ENCODE measurements at regions not wholly inside any gene's neighbourhood (a gene's known extent, or its start where the extent isn't known, plus 50 kb on each side); places are given as distances from the start of the nearest gene placed in this dataset.

DNA sequence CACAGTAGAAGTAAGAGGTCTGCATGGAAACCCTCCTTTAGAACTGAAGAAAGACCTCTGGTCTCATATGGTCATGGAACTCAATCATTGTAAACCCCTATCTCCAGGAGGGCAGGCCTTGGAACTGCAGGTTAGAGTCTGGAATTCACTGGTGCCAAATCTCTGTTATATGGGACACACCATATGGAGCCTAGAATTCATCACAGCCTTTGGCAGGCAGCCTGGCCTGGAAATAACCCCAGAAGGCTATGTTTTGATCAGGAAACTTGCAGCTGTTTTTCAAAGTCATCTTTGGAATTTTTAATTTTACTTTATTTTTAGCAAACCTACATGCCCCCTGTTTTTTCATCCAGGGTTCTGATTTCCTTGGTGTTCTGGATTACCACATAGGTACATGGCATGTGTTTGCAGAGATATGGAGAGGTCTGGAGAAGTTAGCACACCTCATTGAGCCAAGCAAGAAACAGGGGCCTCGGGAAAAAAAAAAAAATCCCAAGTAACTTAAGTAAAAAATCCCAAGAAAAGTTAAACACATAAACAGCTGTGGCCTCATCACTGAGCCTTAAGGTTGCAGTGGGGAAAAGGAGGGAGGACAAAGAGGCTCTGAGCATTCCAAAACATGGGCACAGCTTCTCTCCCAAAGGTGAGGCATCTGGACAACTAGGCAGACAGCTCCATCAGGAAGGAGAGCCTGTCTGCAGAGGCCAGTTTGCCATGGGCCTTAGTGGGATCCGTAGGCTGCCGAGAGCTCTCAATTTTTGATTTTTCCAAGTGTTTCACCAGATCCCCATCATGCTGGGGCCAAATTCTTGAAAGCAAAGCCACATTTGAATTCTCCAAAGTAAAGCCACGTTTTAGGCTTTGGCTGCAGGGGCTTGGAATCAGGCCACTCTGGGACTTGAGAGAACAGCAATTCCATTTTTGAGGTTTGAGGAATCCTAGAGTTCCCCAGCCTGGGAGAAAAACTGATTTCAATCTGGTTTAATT is 339.6 kb upstream of the TBX3 start:
- Mint-ChIP-seq H3K27ac (peak overlapping the region; percentile 74 to 97 (median 78)), H3K9me3 (peaks cover 14% of the 10 kb centered on the region), H3K36me3 (ENCODE audit: low read depth) (peaks cover 1% of the 10 kb centered on the region)

DNA sequence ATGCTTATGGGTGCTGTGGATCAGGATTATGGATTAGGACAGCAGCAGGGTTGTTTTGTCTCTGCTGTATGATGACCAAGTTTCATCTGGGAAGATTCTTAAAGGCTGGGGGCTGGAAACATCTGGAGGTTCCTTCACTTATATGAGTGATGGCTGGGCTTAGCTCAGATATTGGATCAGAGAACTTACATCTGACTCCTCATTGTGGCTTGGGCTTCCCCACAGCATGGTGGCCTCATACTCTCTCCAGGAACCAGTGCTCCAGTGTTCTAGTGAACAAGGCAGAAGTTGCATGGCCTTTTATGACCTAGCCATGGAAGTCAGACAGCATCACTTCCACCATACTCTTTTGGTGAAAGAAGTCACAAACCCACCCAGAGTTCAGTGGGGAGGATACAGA is 336.1 kb upstream of the TBX3 start:
- H3K27me3 Mint-ChIP-seq (ENCODE audit: low read depth): no peaks in the 10 kb centered on the region

More for the DNA sequence above, 339.6 kb upstream of the TBX3 start:
- TF ChIP-seq, protein P1, sequence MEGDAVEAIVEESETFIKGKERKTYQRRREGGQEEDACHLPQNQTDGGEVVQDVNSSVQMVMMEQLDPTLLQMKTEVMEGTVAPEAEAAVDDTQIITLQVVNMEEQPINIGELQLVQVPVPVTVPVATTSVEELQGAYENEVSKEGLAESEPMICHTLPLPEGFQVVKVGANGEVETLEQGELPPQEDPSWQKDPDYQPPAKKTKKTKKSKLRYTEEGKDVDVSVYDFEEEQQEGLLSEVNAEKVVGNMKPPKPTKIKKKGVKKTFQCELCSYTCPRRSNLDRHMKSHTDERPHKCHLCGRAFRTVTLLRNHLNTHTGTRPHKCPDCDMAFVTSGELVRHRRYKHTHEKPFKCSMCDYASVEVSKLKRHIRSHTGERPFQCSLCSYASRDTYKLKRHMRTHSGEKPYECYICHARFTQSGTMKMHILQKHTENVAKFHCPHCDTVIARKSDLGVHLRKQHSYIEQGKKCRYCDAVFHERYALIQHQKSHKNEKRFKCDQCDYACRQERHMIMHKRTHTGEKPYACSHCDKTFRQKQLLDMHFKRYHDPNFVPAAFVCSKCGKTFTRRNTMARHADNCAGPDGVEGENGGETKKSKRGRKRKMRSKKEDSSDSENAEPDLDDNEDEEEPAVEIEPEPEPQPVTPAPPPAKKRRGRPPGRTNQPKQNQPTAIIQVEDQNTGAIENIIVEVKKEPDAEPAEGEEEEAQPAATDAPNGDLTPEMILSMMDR (IDR thresholded peaks at IDR 0.05; ENCODE audit: unreplicated experiment in 3 of 3): no peak
- Mint-ChIP-seq H3K27me3 (ENCODE audit: low read depth) (no peaks in the 10 kb centered on the region), H3K4me1 (peaks cover 45% of the 10 kb centered on the region), H3K4me3 (peak overlapping the region in 1 of 3 experiments; percentile 39)

DNA sequence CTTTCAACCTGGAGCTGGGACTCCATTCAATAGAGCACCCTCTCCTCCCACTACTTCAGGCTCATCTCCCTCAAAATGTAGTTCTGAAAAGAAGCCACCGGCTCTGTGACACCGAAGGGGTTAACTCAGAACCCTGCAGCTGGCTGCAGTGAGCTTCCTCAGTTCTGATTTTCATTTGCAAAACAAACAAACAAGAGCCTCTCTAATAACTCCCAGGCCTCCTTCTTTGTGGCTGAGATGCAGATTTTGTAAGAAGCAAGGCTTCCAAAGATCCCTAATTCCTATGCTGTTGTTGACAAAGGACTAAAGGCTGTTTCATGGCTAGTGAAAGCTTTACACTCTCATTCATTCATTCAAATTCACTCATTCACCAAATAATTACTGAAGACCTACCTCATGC is 333.4 kb upstream of the TBX3 start:
- Mint-ChIP-seq H3K9me3 (peaks cover 17% of the 10 kb centered on the region), H3K27ac (peak overlapping the region in 1 of 3 experiments; percentile 32), H3K4me1 (peaks cover 38% of the 10 kb centered on the region), H3K27me3 (ENCODE audit: low read depth) (no peaks in the 10 kb centered on the region), H3K36me3 (ENCODE audit: low read depth) (peaks cover 4% of the 10 kb centered on the region), H3K4me3 (no peak overlapping the region)
- TF ChIP-seq, protein P1 (IDR thresholded peaks at IDR 0.05; ENCODE audit: unreplicated experiment in 3 of 3): no peak

More for the DNA sequence above, 336.1 kb upstream of the TBX3 start:
- TF ChIP-seq, protein P1 (IDR thresholded peaks at IDR 0.05; ENCODE audit: unreplicated experiment in 3 of 3): no peak
- H3K36me3 Mint-ChIP-seq (ENCODE audit: low read depth): peaks cover 4% of the 10 kb centered on the region
- H3K4me3 Mint-ChIP-seq: no peak overlapping the region
- peaks cover 42% of the 10 kb centered on the region for H3K4me1 Mint-ChIP-seq
- H3K9me3 Mint-ChIP-seq: peaks cover 18% of the 10 kb centered on the region
- H3K27ac Mint-ChIP-seq: no peak overlapping the region

DNA sequence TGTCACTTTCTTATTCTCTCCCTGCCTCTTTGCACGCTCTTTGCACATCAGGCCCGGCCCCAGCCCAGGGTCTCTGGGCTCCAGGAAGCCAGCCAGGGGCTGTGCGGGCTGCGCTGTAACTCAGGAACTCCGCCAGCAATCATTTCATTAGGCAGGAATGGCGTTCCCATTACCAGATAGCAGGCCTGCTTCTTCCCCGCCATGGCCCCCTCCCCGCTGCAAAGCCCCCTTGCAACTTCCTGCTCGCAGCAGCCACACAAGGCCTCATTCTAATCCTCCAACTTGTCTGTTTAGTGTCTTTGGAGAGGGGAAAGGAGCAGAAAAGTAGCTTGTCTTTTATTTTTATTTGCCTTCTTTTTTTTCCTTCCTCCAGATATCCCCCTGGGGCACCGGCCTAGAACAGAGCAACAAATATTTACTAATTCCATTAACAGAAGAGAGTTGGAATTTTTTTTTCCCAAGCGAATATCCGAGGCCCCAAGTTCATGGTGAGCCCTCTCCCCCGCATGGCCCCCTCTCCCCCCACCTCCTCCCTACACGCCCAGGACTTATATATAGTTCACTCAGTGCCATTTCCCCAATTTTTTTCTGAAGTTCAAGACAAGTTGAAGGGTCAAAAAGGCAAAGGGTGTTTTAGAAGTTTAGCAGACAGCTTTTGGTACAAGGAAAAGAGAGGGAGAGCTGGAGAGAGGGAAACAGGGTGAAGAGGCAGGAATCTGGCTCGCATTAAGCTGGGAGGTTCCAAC is 329.4 kb upstream of the TBX3 start:
- Mint-ChIP-seq H3K36me3 (ENCODE audit: low read depth) (peaks cover 6% of the 10 kb centered on the region), H3K27ac (peak overlapping the region; percentile 97 to 98 (median 97)), H3K4me3 (peak overlapping the region in 2 of 3 experiments; percentile 7 to 56), H3K27me3 (ENCODE audit: low read depth) (peaks cover 3% of the 10 kb centered on the region), H3K9me3 (peaks cover 23% of the 10 kb centered on the region), H3K4me1 (peaks cover 31% of the 10 kb centered on the region)
- TF ChIP-seq, protein P1 (IDR thresholded peaks at IDR 0.05; ENCODE audit: unreplicated experiment in 3 of 3): no peak

DNA sequence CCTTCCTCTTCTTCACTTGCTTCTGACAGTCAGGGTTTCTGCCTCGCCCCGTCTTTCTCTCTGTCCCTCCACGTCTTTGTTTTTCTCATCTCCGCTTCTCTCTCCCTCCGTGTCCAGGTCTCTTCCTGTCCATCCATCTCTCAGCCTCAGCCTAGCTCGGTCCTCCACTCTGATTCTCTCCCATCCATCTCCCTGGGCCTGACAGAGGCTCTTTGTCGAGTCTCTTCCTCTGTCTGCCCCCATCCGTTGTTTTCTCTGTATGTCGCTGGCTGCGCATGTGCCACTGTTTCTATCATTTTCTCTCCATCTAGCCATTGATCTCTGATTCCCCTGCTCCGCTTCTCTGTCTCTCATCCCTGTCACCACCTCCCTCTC is 328.9 kb upstream of the TBX3 start:
- peak overlapping the region; percentile 97 to 98 (median 97) for H3K27ac Mint-ChIP-seq
- H3K4me1 Mint-ChIP-seq: peaks cover 31% of the 10 kb centered on the region
- H3K4me3 Mint-ChIP-seq: peak overlapping the region in 2 of 3 experiments; percentile 28 to 56
- H3K9me3 Mint-ChIP-seq: peaks cover 17% of the 10 kb centered on the region
- TF ChIP-seq, protein P1 (IDR thresholded peaks at IDR 0.05; ENCODE audit: unreplicated experiment in 3 of 3): no peak
- H3K36me3 Mint-ChIP-seq (ENCODE audit: low read depth): peaks cover 5% of the 10 kb centered on the region
- peaks cover 3% of the 10 kb centered on the region for H3K27me3 Mint-ChIP-seq (ENCODE audit: low read depth)
